LoVo (cell line): ENCODE measurements at regions not wholly inside any gene's neighbourhood (a gene's known extent, or its start where the extent isn't known, plus 50 kb on each side); places are given as distances from the start of the nearest gene placed in this dataset.

Experiments used
- DNase-seq: peaks from one replicate; pipeline ENCODE4 v3.0.0-alpha.2; 2016; ENCODE audit warnings: low spot score

- DNase-seq = no peak
Observed at GRCh38 chr11:15485432-15485831, 370.7 kb downstream of the INSC start.

- no peak for DNase-seq
Observed at GRCh38 chr11:15489281-15489680, 374.6 kb downstream of the INSC start.

GRCh38 chr11:15490535-15490934 is 375.8 kb downstream of the INSC start:
- no peak for DNase-seq

GRCh38 chr11:15493066-15493465 is 378.3 kb downstream of the INSC start:
- peak; percentile 29 for DNase-seq

- peak; percentile 32 for DNase-seq
Observed at GRCh38 chr11:15493921-15494620, 379.3 kb downstream of the INSC start.

GRCh38 chr11:15494740-15495139 is 380.0 kb downstream of the INSC start:
- DNase-seq = no peak

GRCh38 chr11:15495462-15495861 is 380.7 kb downstream of the INSC start:
- no peak for DNase-seq

- DNase-seq = no peak
Observed at GRCh38 chr11:15497366-15497765, 382.6 kb downstream of the INSC start.

- DNase-seq = no peak
Observed at GRCh38 chr11:15499674-15500073, 385.0 kb downstream of the INSC start.

- no peak for DNase-seq
Observed at GRCh38 chr11:15500643-15501042, 385.9 kb downstream of the INSC start.

GRCh38 chr11:15501566-15501965 is 386.8 kb downstream of the INSC start:
- DNase-seq = no peak

GRCh38 chr11:15505155-15505554 is 390.4 kb downstream of the INSC start:
- no peak for DNase-seq

GRCh38 chr11:15507592-15507991 is 392.9 kb downstream of the INSC start:
- DNase-seq = peak; percentile 67

- no peak for DNase-seq
Observed at GRCh38 chr11:15509082-15509481, 394.4 kb downstream of the INSC start.

- DNase-seq = no peak
Observed at GRCh38 chr11:15519124-15519791, 404.5 kb downstream of the INSC start.

GRCh38 chr11:15519911-15520310 is 405.2 kb downstream of the INSC start:
- no peak for DNase-seq

GRCh38 chr11:15523543-15523942 is 408.8 kb downstream of the INSC start:
- no peak for DNase-seq

- no peak for DNase-seq
Observed at GRCh38 chr11:15525582-15525981, 410.9 kb downstream of the INSC start.

- no peak for DNase-seq
Observed at GRCh38 chr11:15526032-15526431, 411.3 kb downstream of the INSC start.

- no peak for DNase-seq
Observed at GRCh38 chr11:15526859-15527450, 412.2 kb downstream of the INSC start.

- no peak for DNase-seq
Observed at GRCh38 chr11:15532432-15532831, 417.7 kb downstream of the INSC start.

GRCh38 chr11:15534266-15534665 is 419.5 kb downstream of the INSC start:
- no peak for DNase-seq

GRCh38 chr11:15535414-15535813 is 420.7 kb downstream of the INSC start:
- DNase-seq = no peak
